ENCODE measurements at regions not wholly inside any gene's neighbourhood (a gene's known extent, or its start where the extent isn't known, plus 50 kb on each side); places are given as distances from the start of the nearest gene placed in this dataset.

DNA sequence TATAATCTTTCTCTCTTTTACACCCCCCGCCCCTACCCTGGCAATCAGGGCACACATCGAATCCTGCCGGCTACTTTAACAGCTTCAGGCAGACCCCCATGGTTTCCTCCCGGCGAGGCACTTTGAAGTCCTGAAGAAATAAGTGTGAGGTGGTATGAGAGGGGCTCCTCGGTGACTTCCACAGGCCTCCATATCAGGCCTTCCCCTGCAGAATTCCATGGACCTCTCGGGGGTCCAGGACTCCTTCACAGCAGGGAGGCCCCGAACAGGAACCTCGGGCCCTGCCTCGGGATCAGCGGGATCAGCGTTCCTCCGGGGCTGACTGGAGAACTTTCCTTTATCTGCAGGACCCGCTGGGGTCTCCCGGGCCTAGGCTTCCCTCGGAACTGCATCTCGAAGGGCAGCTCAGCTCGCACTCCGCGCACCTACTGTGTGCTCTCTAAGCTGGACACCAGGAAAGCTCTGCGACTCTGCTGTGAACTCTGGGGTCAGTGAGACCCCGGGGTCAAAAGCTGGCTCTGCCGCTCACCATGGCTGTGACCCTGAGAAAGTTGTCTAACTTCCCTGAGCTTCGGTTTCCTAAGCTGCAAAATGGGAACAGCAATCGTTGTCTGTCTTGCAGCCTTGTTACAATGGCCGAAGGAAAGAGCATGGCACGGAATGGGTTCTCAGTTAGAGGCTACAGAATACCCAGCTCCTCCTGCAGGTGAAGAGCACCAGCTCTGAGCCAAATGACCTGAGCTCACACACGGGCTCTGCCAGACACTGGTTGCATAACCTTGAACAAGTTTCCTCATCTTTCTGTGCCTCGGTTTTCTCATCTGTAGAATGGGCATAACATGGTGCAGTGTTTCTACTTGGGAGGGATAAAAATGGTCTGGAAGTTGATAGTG, 97.4 kb upstream of the ID2 start:
- TF ChIP-seq CREB1 (IDR thresholded peaks at IDR 0.05; ENCODE audit: low read depth) (no peak), EGR1 (IDR thresholded peaks at IDR 0.05) (no peak), RAD21 (IDR thresholded peaks at IDR 0.05; ENCODE audit: low read depth) (no peak), EP300 (IDR thresholded peaks at IDR 0.05; ENCODE audit: borderline replicate concordance) (no peak), YY1 (IDR thresholded peaks at IDR 0.05; ENCODE audit: low read depth) (no peak), NFIC (IDR thresholded peaks at IDR 0.05) (no peak), CEBPB (IDR thresholded peaks at IDR 0.05) (no peak), FOXM1 (IDR thresholded peaks at IDR 0.05; ENCODE audit: borderline replicate concordance, low read depth) (no peak), TAF1 (IDR thresholded peaks at IDR 0.05; ENCODE audit: low read depth) (no peak), ZBTB7A (IDR thresholded peaks at IDR 0.05; ENCODE audit: low read depth) (no peak), TCF12 (IDR thresholded peaks at IDR 0.05; ENCODE audit: low read depth) (no peak)
- TF ChIP-seq, protein P1, sequence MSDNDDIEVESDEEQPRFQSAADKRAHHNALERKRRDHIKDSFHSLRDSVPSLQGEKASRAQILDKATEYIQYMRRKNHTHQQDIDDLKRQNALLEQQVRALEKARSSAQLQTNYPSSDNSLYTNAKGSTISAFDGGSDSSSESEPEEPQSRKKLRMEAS (IDR thresholded peaks at IDR 0.05): no peak
- TF ChIP-seq, protein P2, sequence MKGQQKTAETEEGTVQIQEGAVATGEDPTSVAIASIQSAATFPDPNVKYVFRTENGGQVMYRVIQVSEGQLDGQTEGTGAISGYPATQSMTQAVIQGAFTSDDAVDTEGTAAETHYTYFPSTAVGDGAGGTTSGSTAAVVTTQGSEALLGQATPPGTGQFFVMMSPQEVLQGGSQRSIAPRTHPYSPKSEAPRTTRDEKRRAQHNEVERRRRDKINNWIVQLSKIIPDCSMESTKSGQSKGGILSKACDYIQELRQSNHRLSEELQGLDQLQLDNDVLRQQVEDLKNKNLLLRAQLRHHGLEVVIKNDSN (IDR thresholded peaks at IDR 0.05): no peak
- TF ChIP-seq, protein P3, sequence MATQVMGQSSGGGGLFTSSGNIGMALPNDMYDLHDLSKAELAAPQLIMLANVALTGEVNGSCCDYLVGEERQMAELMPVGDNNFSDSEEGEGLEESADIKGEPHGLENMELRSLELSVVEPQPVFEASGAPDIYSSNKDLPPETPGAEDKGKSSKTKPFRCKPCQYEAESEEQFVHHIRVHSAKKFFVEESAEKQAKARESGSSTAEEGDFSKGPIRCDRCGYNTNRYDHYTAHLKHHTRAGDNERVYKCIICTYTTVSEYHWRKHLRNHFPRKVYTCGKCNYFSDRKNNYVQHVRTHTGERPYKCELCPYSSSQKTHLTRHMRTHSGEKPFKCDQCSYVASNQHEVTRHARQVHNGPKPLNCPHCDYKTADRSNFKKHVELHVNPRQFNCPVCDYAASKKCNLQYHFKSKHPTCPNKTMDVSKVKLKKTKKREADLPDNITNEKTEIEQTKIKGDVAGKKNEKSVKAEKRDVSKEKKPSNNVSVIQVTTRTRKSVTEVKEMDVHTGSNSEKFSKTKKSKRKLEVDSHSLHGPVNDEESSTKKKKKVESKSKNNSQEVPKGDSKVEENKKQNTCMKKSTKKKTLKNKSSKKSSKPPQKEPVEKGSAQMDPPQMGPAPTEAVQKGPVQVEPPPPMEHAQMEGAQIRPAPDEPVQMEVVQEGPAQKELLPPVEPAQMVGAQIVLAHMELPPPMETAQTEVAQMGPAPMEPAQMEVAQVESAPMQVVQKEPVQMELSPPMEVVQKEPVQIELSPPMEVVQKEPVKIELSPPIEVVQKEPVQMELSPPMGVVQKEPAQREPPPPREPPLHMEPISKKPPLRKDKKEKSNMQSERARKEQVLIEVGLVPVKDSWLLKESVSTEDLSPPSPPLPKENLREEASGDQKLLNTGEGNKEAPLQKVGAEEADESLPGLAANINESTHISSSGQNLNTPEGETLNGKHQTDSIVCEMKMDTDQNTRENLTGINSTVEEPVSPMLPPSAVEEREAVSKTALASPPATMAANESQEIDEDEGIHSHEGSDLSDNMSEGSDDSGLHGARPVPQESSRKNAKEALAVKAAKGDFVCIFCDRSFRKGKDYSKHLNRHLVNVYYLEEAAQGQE (IDR thresholded peaks at IDR 0.05; ENCODE audit: low read depth): no peak

DNA sequence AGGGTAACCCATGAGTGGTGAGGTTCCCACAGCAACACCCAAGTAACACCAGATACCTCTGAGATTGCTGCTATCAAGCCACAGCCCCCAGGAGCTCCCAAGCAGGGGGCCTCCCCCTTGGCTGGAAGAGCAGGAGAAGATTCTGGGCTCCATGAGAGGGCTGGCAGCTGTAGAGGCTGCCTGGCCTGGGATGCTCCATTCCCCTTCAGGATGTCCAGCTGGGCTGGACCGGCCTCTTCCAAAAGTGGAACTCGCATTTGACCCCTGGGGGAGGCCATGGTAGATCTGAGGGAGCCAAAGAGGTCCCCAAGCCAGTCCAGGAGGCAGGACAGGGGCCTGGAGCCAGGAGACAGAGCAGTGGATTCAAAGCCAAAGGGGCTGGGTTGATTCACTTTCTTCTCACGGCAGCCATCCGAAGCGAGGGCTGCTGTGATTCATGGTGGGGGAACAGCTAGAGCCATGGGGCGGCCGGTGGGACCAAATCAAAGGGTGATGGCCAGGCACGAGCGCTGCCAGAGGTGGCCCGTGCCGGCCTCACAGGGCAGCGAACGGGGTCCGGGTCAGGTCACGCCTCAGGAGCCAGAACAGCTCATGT, 95.3 kb upstream of the ID2 start:
- TF ChIP-seq NFIC (IDR thresholded peaks at IDR 0.05) (no peak), EGR1 (IDR thresholded peaks at IDR 0.05) (no peak), ZBTB7A (IDR thresholded peaks at IDR 0.05; ENCODE audit: low read depth) (no peak), RAD21 (IDR thresholded peaks at IDR 0.05; ENCODE audit: low read depth) (no peak)

DNA sequence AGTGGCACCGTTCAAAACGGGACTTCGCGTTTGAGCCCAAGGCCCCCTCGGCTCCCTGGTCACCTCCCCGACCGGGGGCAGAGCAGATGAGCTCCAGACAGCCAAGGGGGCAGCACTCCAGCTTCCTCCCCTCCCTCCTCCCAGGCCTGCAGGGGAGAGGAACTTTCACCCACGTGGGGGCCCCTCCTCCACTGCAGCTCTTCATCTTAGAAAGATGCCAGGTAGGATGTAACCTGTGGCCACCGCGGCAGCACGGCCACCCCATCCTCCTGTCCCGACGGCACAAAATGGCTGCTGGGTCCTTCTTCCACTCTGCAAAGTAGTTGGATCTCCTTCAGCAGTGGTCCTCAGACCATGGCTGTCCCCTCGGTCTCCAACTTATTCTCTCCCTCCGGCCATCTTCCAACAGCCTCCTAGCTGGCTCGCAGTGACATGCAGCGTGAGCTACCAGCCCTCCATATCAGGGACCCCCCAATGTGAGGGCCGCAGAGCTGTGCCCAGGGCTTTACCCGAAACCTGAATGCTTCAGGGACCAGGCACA, 94.5 kb upstream of the ID2 start:
- TF ChIP-seq ZBTB7A (IDR thresholded peaks at IDR 0.05; ENCODE audit: low read depth): no peak
- no peak for TF ChIP-seq TEAD4 (IDR thresholded peaks at IDR 0.05)
- TF ChIP-seq EGR1 (IDR thresholded peaks at IDR 0.05): no peak
- TF ChIP-seq TCF12 (IDR thresholded peaks at IDR 0.05; ENCODE audit: low read depth): no peak
- TF ChIP-seq, protein P3 (IDR thresholded peaks at IDR 0.05; ENCODE audit: low read depth): no peak

DNA sequence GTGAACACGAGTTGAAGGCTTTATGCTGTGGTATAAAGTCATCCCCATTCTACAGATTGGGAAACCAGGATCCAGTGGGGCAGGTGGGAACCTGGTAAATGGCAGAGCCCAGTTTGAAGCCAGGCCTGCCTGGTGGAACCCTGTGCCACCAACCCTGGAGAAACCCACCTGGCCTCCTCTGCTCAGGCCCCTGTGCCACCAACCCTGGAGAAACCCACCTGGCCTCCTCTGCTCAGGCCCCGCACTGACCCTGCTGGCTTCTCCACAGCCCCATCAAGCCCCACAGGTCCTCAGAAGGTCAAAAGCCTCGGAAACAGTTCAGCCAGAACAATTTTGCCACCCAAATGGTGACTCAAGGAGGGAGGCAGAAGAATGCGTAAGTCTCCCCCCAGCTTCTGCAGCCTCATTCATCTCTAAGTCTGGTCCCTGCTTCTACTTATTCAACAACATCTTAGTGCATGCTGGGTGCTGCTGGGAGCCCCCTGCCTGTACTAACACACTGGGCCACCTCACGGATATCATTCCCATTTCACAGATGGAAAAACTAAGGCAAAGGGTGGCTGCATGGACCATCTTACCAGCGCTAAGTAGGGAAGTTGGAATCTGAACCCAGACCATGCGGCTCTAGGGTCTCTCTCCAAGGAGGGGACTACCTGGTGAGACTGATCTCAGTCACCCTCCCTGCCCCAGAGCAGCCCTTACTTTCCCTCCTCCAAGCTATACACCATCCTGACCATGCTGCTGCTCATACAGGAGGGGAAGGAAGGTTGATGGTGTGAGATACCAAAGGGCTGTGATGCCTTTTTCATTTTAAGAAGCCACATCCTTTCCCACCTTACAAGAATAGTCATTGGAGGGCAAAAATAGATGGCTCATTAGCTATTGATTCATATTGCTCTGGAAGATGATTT, 93.7 kb upstream of the ID2 start:
- no peak for TF ChIP-seq CREB1 (IDR thresholded peaks at IDR 0.05; ENCODE audit: low read depth)
- TF ChIP-seq NFIC (IDR thresholded peaks at IDR 0.05): no peak
- TF ChIP-seq ZBTB7A (IDR thresholded peaks at IDR 0.05; ENCODE audit: low read depth): no peak
- TF ChIP-seq TEAD4 (IDR thresholded peaks at IDR 0.05): no peak
- no peak for TF ChIP-seq YY1 (IDR thresholded peaks at IDR 0.05; ENCODE audit: low read depth)
- no peak for TF ChIP-seq FOXM1 (IDR thresholded peaks at IDR 0.05; ENCODE audit: borderline replicate concordance, low read depth)
- TF ChIP-seq TAF1 (IDR thresholded peaks at IDR 0.05; ENCODE audit: low read depth): no peak
- no peak for TF ChIP-seq EP300 (IDR thresholded peaks at IDR 0.05; ENCODE audit: borderline replicate concordance)
- TF ChIP-seq, protein P1 (IDR thresholded peaks at IDR 0.05): no peak

DNA sequence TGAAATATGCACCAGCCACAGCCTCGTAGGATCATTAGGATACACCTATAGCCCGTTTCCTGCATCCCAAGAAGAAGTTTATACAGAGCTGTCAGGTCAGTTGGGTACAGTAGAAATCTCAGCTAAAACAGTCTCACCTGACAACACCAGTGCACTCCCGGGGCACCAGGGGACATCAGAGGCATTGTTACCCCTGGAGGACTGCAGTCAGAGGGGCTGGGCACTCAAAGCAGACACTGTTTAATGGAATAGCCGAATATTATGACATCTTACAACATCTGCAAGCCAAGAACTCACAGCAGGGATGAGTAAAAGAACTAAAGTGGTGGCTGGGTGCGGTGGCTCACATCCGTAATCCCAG, 93.0 kb upstream of the ID2 start:
- TF ChIP-seq, protein P1 (IDR thresholded peaks at IDR 0.05): no peak
- TF ChIP-seq TAF1 (IDR thresholded peaks at IDR 0.05; ENCODE audit: low read depth): no peak
- TF ChIP-seq YY1 (IDR thresholded peaks at IDR 0.05; ENCODE audit: low read depth): no peak
- TF ChIP-seq, protein P2 (IDR thresholded peaks at IDR 0.05): no peak
- TF ChIP-seq CREB1 (IDR thresholded peaks at IDR 0.05; ENCODE audit: low read depth): no peak
- TF ChIP-seq TCF12 (IDR thresholded peaks at IDR 0.05; ENCODE audit: low read depth): no peak
